Body of pancreas (tissue), 4 donors: ENCODE measurements at regions not wholly inside any gene's neighbourhood (a gene's known extent, or its start where the extent isn't known, plus 50 kb on each side); places are given as distances from the start of the nearest gene placed in this dataset.
"Not testable (repeated sequence)": the region's sequence is repeated elsewhere in the genome, so short reads cannot be mapped to it uniquely, and the experiment has no call there.

Experiments used
- ATAC-seq: fragments of 150-250 bp; one replicate; pipeline ENCODE4 v1.9.1; 2016
- DNase-seq, 4 donors: peaks; one replicate each; pipeline ENCODE4 v3.0.0-alpha.2; 2019
- H3K27ac ChIP-seq, 4 donors: fragments of 200-600 bp; sonication (generic); 1 replicate in 3 of 4; 2 replicates in 1 of 4; pipeline versions ENCODE4 v1.5.1 to v1.6.1; 2016 to 2019; ENCODE audit warnings: mild to moderate bottlenecking in 1 of 4, mixed read lengths in 1 of 4, moderate library complexity in 1 of 4
- H3K27me3 ChIP-seq, 2 donors: fragments of 200-600 bp; sonication (generic); one replicate each; pipeline ENCODE4 v1.6.0; 2016; ENCODE audit warnings: mild to moderate bottlenecking in 1 of 2
- H3K36me3 ChIP-seq, 2 donors: fragments of 200-600 bp; sonication (generic); replicated peaks in 1 of 2; 2 replicates each; pipeline ENCODE4 v1.5.1; 2016; ENCODE audit warnings: low read depth in 2 of 2; ENCODE audit not compliant: insufficient read depth in 1 of 2
- H3K4me1 ChIP-seq: fragments of 200-600 bp; sonication (generic); one replicate; pipeline ENCODE4 v1.6.0; 2016
- H3K4me3 ChIP-seq, 2 donors: fragments of 200-600 bp; sonication (generic); 1 replicate in 1 of 2; 2 replicates in 1 of 2; pipeline ENCODE4 v1.5.1; 2016 to 2019
- H3K9me3 ChIP-seq, 3 donors: fragments of 200-600 bp; sonication (generic); 1 replicate in 2 of 3; 2 replicates in 1 of 3; pipeline ENCODE4 v1.5.1; 2016
- CTCF ChIP-seq, 7 experiments: fragments of 450-650 bp in 4 of 7; fragments of 200-600 bp in 3 of 7; sonication (generic) in 3 of 7; IDR thresholded peaks; one replicate each; pipeline ENCODE4 v1.5.1; 2016 to 2019; ENCODE audit warnings: antibody characterized with exemption in 7 of 7
- POLR2A ChIP-seq, 3 donors: fragments of 450-650 bp; IDR thresholded peaks; one replicate each; pipeline ENCODE4 v1.6.1; 2016; ENCODE audit warnings: antibody characterized with exemption in 3 of 3, mild to moderate bottlenecking in 2 of 3
- WGBS, 2 donors: methylation state at CpG; one replicate each; pipeline ENCODE4 v1.1.5; 2017; 5-methylcytosine and 5-hydroxymethylcytosine counted together
- intact Hi-C: fragments of 100-400 bp; cut with DNase I; formaldehyde crosslinking; loops from one replicate; pipeline ENCODE4 v1.15.1; 2023

GRCh38 chr6:33888183-33888582, 84.4 kb upstream of the MLN start:
- Histone ChIP-seq H3K4me1 (no peaks in the 10 kb centered on the region), H3K27ac (no peak overlapping the region), H3K36me3 (no peaks in the 10 kb centered on the region), H3K27me3 (no peaks in the 10 kb centered on the region), H3K4me3 (no peak overlapping the region), H3K9me3 (no peaks in the 10 kb centered on the region)
- 76 to 78% methylated on average over 10 of the region's 10 CpGs for WGBS, 2 donors
- TF ChIP-seq CTCF (IDR thresholded peaks at IDR 0.05) (no peak), POLR2A (IDR thresholded peaks at IDR 0.05) (no peak)
- ATAC-seq (no peak), DNase-seq (no peak)
- intact Hi-C loops: no loop called here

- no peak for TF ChIP-seq POLR2A (IDR thresholded peaks at IDR 0.05)
- no peak for TF ChIP-seq CTCF (IDR thresholded peaks at IDR 0.05)
- Histone ChIP-seq H3K27me3 (no peaks in the 10 kb centered on the region), H3K4me1 (no peaks in the 10 kb centered on the region), H3K27ac (no peak overlapping the region), H3K4me3 (no peak overlapping the region), H3K9me3 (no peaks in the 10 kb centered on the region), H3K36me3 (no peaks in the 10 kb centered on the region)
- 73 to 74% methylated on average over 11 of the region's 11 CpGs for WGBS, 2 donors
- DNase-seq (no peak), ATAC-seq (peak; percentile 27)
- intact Hi-C loops: no loop called here
Observed at GRCh38 chr6:33886673-33887144, 82.9 kb upstream of the MLN start.

GRCh38 chr6:33885132-33886057, 81.6 kb upstream of the MLN start:
- 54 to 80% methylated on average over 3 to 5 of the region's 5 CpGs for WGBS, 2 donors

GRCh38 chr6:33883621-33884020, 79.8 kb upstream of the MLN start:
- intact Hi-C loops, H3K36me3 ChIP-seq, H3K4me1 ChIP-seq, DNase-seq, ATAC-seq, H3K4me3 ChIP-seq, H3K9me3 ChIP-seq, H3K27ac ChIP-seq, H3K27me3 ChIP-seq: not testable (repeated sequence)
- WGBS, 2 donors: 65 to 75% methylated on average over 4 of the region's 4 CpGs

More at GRCh38 chr6:33885132-33886057, 81.6 kb upstream of the MLN start:
- no peak overlapping the region for H3K27ac ChIP-seq
- H3K4me3 ChIP-seq: no peak overlapping the region
- TF ChIP-seq CTCF (IDR thresholded peaks at IDR 0.05) (no peak), POLR2A (IDR thresholded peaks at IDR 0.05) (no peak)
- intact Hi-C loops: no loop called here
- ATAC-seq: no peak
- H3K9me3 ChIP-seq: no peaks in the 10 kb centered on the region
- H3K4me1 ChIP-seq: no peaks in the 10 kb centered on the region
- no peaks in the 10 kb centered on the region for H3K27me3 ChIP-seq
- no peaks in the 10 kb centered on the region for H3K36me3 ChIP-seq
- no peak for DNase-seq

GRCh38 chr6:33882154-33882553, 78.4 kb upstream of the MLN start:
- H3K9me3 ChIP-seq: no peaks in the 10 kb centered on the region
- H3K27me3 ChIP-seq: no peaks in the 10 kb centered on the region
- WGBS, 2 donors: 71 to 75% methylated on average over 8 of the region's 8 CpGs
- H3K27ac ChIP-seq: no peak overlapping the region
- no peaks in the 10 kb centered on the region for H3K36me3 ChIP-seq
- no peak for TF ChIP-seq POLR2A (IDR thresholded peaks at IDR 0.05)
- intact Hi-C loops: no loop called here
- DNase-seq (peak in 2 of 4 donors; percentile 15 to 20), ATAC-seq (no peak)
- peaks cover 11% of the 10 kb centered on the region for H3K4me1 ChIP-seq
- H3K4me3 ChIP-seq: no peak overlapping the region
